H9 (cell line): ENCODE measurements at regions not wholly inside any gene's neighbourhood (a gene's known extent, or its start where the extent isn't known, plus 50 kb on each side); places are given as distances from the start of the nearest gene placed in this dataset.

Source experiments
- DNase-seq: peaks from one replicate; pipeline ENCODE4 v3.0.0-alpha.2; 2017
- H2AFZ ChIP-seq: one replicate; pipeline ENCODE4 v1.6.1; 2013; ENCODE audit warnings: mild to moderate bottlenecking, low read length, control low read depth, moderate library complexity
- H2AK5ac ChIP-seq: 2 replicates; pipeline ENCODE4 v1.6.1; 2013; ENCODE audit warnings: low read length, control low read depth, mixed read lengths; ENCODE audit not compliant: insufficient read length
- H2BK120ac ChIP-seq: one replicate; pipeline ENCODE4 v1.6.1; 2013; ENCODE audit warnings: low read depth, mild to moderate bottlenecking, low read length, control low read depth, inconsistent platforms; ENCODE audit not compliant: poor library complexity, severe bottlenecking
- H2BK12ac ChIP-seq: 2 replicates; pipeline ENCODE4 v1.6.1; 2013; ENCODE audit warnings: low read length, control low read depth, mixed read lengths, low read depth; ENCODE audit not compliant: insufficient read length
- H2BK15ac ChIP-seq: 2 replicates; pipeline ENCODE4 v1.6.1; 2013; ENCODE audit warnings: low read depth, low read length, control low read depth
- H2BK20ac ChIP-seq: one replicate; pipeline ENCODE4 v1.6.1; 2013; ENCODE audit warnings: low read depth, mild to moderate bottlenecking, low read length, control low read depth, inconsistent platforms; ENCODE audit not compliant: poor library complexity, severe bottlenecking
- H2BK5ac ChIP-seq: 2 replicates; pipeline ENCODE4 v1.6.1; 2013; ENCODE audit warnings: low read length, control low read depth, mixed read lengths; ENCODE audit not compliant: insufficient read length
- H3K14ac ChIP-seq: 2 replicates; pipeline ENCODE4 v1.6.1; 2013; ENCODE audit warnings: low read length, control low read depth; ENCODE audit not compliant: insufficient read depth
- H3K18ac ChIP-seq: 2 replicates; pipeline ENCODE4 v1.6.1; 2013; ENCODE audit warnings: low read depth, mild to moderate bottlenecking, mixed read lengths, low read length, control low read depth; ENCODE audit not compliant: insufficient read length
- H3K23ac ChIP-seq: 2 replicates; pipeline ENCODE4 v1.6.1; 2013; ENCODE audit warnings: low read length, control low read depth, mixed read lengths, low read depth; ENCODE audit not compliant: insufficient read length
- H3K23me2 ChIP-seq: 2 replicates; pipeline ENCODE4 v1.6.1; 2013; ENCODE audit warnings: low read depth, mild to moderate bottlenecking, mixed read lengths, low read length, control low read depth; ENCODE audit not compliant: insufficient read length, poor library complexity, severe bottlenecking
- H3K27ac ChIP-seq: 2 replicates; pipeline ENCODE4 v1.5.1; 2013; ENCODE audit warnings: low read length, control low read depth, mixed read lengths, low read depth; ENCODE audit not compliant: insufficient read length
- H3K27me3 ChIP-seq: 2 replicates; pipeline ENCODE4 v1.6.1; 2013; ENCODE audit warnings: low read length, control low read depth, inconsistent platforms; ENCODE audit not compliant: insufficient read depth
- H3K4ac ChIP-seq: 2 replicates; pipeline ENCODE4 v1.6.1; 2013; ENCODE audit warnings: low read depth, mild to moderate bottlenecking, control low read depth, inconsistent platforms, low read length, moderate library complexity
- H3K4me1 ChIP-seq: 2 replicates; pipeline ENCODE4 v1.6.1; 2013; ENCODE audit warnings: low read length, control low read depth, inconsistent platforms; ENCODE audit not compliant: insufficient read depth
- H3K4me2 ChIP-seq: 2 replicates; pipeline ENCODE4 v1.6.1; 2013; ENCODE audit warnings: low read length, control low read depth, mixed read lengths; ENCODE audit not compliant: insufficient read length, insufficient read depth
- H3K56ac ChIP-seq: 2 replicates; pipeline ENCODE4 v1.6.1; 2013; ENCODE audit warnings: low read depth, mild to moderate bottlenecking, mixed read lengths, low read length, control low read depth; ENCODE audit not compliant: insufficient read length
- H3K79me1 ChIP-seq: 2 replicates; pipeline ENCODE4 v1.6.1; 2013; ENCODE audit warnings: low read depth, mild to moderate bottlenecking, moderate library complexity, low read length, control low read depth, inconsistent platforms; ENCODE audit not compliant: insufficient read depth, poor library complexity, severe bottlenecking
- H3K79me2 ChIP-seq: 2 replicates; pipeline ENCODE4 v1.6.1; 2013; ENCODE audit warnings: low read length, control low read depth, inconsistent platforms; ENCODE audit not compliant: insufficient read depth
- H3K9ac ChIP-seq: 2 replicates; pipeline ENCODE4 v1.6.1; 2013; ENCODE audit warnings: low read length, control low read depth, mixed read lengths; ENCODE audit not compliant: insufficient read length; ENCODE audit errors: extremely low read depth
- H3K9me3 ChIP-seq: one replicate; pipeline ENCODE4 v1.6.1; 2013; ENCODE audit warnings: low read depth, low read length, inconsistent platforms; ENCODE audit not compliant: control insufficient read depth
- H3T11ph ChIP-seq: one replicate; pipeline ENCODE4 v1.6.1; 2013; ENCODE audit warnings: mild to moderate bottlenecking, low read length, control low read depth, inconsistent platforms
- H4K20me1 ChIP-seq: one replicate; pipeline ENCODE4 v1.6.1; 2013; ENCODE audit not compliant: control insufficient read depth, insufficient read length, insufficient read depth
- H4K5ac ChIP-seq: 2 replicates; pipeline ENCODE4 v1.6.1; 2013; ENCODE audit warnings: low read depth, mild to moderate bottlenecking, mixed read lengths, low read length, control low read depth; ENCODE audit not compliant: insufficient read length
- H4K8ac ChIP-seq: replicated peaks from 2 replicates; pipeline ENCODE4 v1.6.1; 2013; ENCODE audit warnings: low read length, control low read depth, mixed read lengths, low read depth; ENCODE audit not compliant: insufficient read length
- H4K91ac ChIP-seq: 2 replicates; pipeline ENCODE4 v1.6.1; 2013; ENCODE audit warnings: low read depth, mild to moderate bottlenecking, moderate library complexity, mixed read lengths, low read length, control low read depth; ENCODE audit not compliant: insufficient read length
- H3K27ac Mint-ChIP-seq, 3 experiments: 2 replicates in 2 of 3; 3 replicates in 1 of 3; pipeline ENCODE4 v1.8.0; 2020 to 2021; ENCODE audit warnings: mixed read lengths in 3 of 3, mild to moderate bottlenecking in 1 of 3, moderate library complexity in 1 of 3
- H3K27me3 Mint-ChIP-seq: 2 replicates; pipeline ENCODE4 v1.8.0; 2021; ENCODE audit warnings: low read depth, mild to moderate bottlenecking, moderate library complexity, mixed read lengths
- H3K36me3 Mint-ChIP-seq, 3 experiments: 2 replicates in 2 of 3; 3 replicates in 1 of 3; pipeline ENCODE4 v1.8.0; 2020 to 2021; ENCODE audit warnings: low read depth in 3 of 3, mixed read lengths in 3 of 3; ENCODE audit not compliant: insufficient read depth in 1 of 3
- H3K4me1 Mint-ChIP-seq, 2 experiments: 2 replicates each; pipeline ENCODE4 v1.8.0; 2020; ENCODE audit warnings: mixed read lengths in 2 of 2
- H3K4me3 Mint-ChIP-seq, 2 experiments: 2 replicates in 1 of 2; 3 replicates in 1 of 2; pipeline ENCODE4 v1.8.0; 2020 to 2021; ENCODE audit warnings: mild to moderate bottlenecking in 2 of 2, mixed read lengths in 2 of 2, moderate library complexity in 1 of 2
- H3K9me3 Mint-ChIP-seq, 2 experiments: 2 replicates in 1 of 2; 3 replicates in 1 of 2; pipeline ENCODE4 v1.8.0; 2020; ENCODE audit warnings: mild to moderate bottlenecking in 2 of 2, mixed read lengths in 2 of 2, moderate library complexity in 1 of 2
- WGBS: extraction: QIAGEN DNeasy Blood & Tissue Kit; methylation state at CpG from one replicate; pipeline ENCODE4 v1.1.7; 2013; ENCODE audit warnings: missing lambda C conversion rate, low lambda C conversion rate, mixed read lengths; ENCODE audit not compliant: insufficient read length; ENCODE audit errors: extremely low coverage; 5-methylcytosine and 5-hydroxymethylcytosine counted together
- TF ChIP-seq, protein P1 (sequence below): fragments of 200-600 bp; sonication (generic); conservative IDR thresholded peaks from 3 replicates; pipeline ENCODE4 v1.8.0; 2021; ENCODE audit warnings: antibody characterized with exemption, mild to moderate bottlenecking

DNA sequence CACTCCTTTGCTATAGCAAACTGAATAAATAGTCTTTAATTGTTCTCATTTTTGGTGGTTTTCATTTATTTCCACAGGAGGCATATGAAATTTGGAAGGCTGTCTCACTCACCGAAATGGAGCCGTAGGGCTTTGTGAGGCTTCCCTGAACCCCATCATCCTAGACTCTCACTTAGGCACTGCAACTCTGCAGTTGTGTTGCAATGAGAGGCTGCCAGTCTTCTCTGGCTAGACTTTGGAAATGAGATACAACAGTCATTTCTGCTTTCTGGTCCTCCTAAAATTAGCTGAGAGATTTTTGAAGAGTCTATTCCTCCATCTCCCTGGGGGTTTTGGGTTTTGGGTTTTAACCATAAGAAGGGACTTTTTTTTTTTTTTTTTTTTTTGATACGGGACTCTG lies 146.5 kb downstream of the SH3BGRL start:
- Mint-ChIP-seq H3K4me3 (no peak overlapping the region), H3K4me1 (no peaks in the 10 kb centered on the region), H3K27me3 (no peaks in the 10 kb centered on the region), H3K27ac (no peak overlapping the region), H3K36me3 (peaks cover 6 to 20% (median 13%) of the 10 kb centered on the region in 3 experiments), H3K9me3 (peaks cover 62 to 63% of the 10 kb centered on the region in 2 experiments)
- no peak overlapping the region for H4K8ac ChIP-seq
- no peak overlapping the region for H3K27ac ChIP-seq
- H2BK5ac ChIP-seq: no peak overlapping the region
- no CpG with 5 or more reads among the region's 3 CpGs for whole genome bisulfite sequencing
- H3K79me1 ChIP-seq: no peaks in the 10 kb centered on the region
- H3K23ac ChIP-seq: no peak overlapping the region
- no peak overlapping the region for H4K5ac ChIP-seq
- H2BK12ac ChIP-seq: no peak overlapping the region
- H3K9me3 ChIP-seq: peaks cover 10% of the 10 kb centered on the region
- no peak overlapping the region for H2AFZ ChIP-seq
- no peak overlapping the region for H2BK15ac ChIP-seq
- no peak for DNase-seq
- H3K56ac ChIP-seq: no peak overlapping the region
- H4K91ac ChIP-seq: no peak overlapping the region
- no peak overlapping the region for H3K4ac ChIP-seq
- no peaks in the 10 kb centered on the region for H3K79me2 ChIP-seq
- H2AK5ac ChIP-seq: no peak overlapping the region
- H3K14ac ChIP-seq: no peak overlapping the region
- H3K18ac ChIP-seq: no peak overlapping the region
- no peak overlapping the region for H3K4me2 ChIP-seq
- H3K27me3 ChIP-seq: no peaks in the 10 kb centered on the region
- no peak overlapping the region for H2BK120ac ChIP-seq
- no peaks in the 10 kb centered on the region for H3K4me1 ChIP-seq
- H4K20me1 ChIP-seq: no peaks in the 10 kb centered on the region
- H3K23me2 ChIP-seq: no peaks in the 10 kb centered on the region
- no peak overlapping the region for H2BK20ac ChIP-seq
- H3T11ph ChIP-seq: no peak overlapping the region
- H3K9ac ChIP-seq: no peak overlapping the region
- TF ChIP-seq, protein P1, sequence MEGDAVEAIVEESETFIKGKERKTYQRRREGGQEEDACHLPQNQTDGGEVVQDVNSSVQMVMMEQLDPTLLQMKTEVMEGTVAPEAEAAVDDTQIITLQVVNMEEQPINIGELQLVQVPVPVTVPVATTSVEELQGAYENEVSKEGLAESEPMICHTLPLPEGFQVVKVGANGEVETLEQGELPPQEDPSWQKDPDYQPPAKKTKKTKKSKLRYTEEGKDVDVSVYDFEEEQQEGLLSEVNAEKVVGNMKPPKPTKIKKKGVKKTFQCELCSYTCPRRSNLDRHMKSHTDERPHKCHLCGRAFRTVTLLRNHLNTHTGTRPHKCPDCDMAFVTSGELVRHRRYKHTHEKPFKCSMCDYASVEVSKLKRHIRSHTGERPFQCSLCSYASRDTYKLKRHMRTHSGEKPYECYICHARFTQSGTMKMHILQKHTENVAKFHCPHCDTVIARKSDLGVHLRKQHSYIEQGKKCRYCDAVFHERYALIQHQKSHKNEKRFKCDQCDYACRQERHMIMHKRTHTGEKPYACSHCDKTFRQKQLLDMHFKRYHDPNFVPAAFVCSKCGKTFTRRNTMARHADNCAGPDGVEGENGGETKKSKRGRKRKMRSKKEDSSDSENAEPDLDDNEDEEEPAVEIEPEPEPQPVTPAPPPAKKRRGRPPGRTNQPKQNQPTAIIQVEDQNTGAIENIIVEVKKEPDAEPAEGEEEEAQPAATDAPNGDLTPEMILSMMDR: no peak
